Progenitor cell of endocrine pancreas (in vitro differentiated cells): ENCODE measurements at regions not wholly inside any gene's neighbourhood (a gene's known extent, or its start where the extent isn't known, plus 50 kb on each side); places are given as distances from the start of the nearest gene placed in this dataset.

ENCODE experiments used
- DNase-seq: peaks from one replicate; pipeline ENCODE4 v3.0.0; 2021; ENCODE audit warnings: low spot score; ENCODE audit not compliant: unreplicated experiment
- H3K27ac Mint-ChIP-seq: 2 replicates; pipeline ENCODE4 v1.8.0; 2021; ENCODE audit warnings: mild to moderate bottlenecking, moderate library complexity, mixed read lengths
- H3K27me3 Mint-ChIP-seq: 2 replicates; pipeline ENCODE4 v1.8.0; 2021; ENCODE audit warnings: mixed read lengths
- H3K36me3 Mint-ChIP-seq: 2 replicates; pipeline ENCODE4 v1.8.0; 2022; ENCODE audit warnings: mixed read lengths; ENCODE audit not compliant: insufficient read depth
- H3K4me1 Mint-ChIP-seq: 2 replicates; pipeline ENCODE4 v1.8.0; 2021; ENCODE audit warnings: low read depth, mixed read lengths
- H3K4me3 Mint-ChIP-seq: 2 replicates; pipeline ENCODE4 v1.8.0; 2021; ENCODE audit warnings: low read depth, mild to moderate bottlenecking, moderate library complexity, mixed read lengths
- H3K9me3 Mint-ChIP-seq: 2 replicates; pipeline ENCODE4 v1.8.0; 2021; ENCODE audit warnings: low read depth, mixed read lengths
- CTCF ChIP-seq: fragments of 200-600 bp; sonication (generic); IDR thresholded peaks from one replicate; pipeline ENCODE4 v1.5.0; 2021; ENCODE audit warnings: antibody characterized with exemption, mild to moderate bottlenecking; ENCODE audit not compliant: unreplicated experiment

DNA sequence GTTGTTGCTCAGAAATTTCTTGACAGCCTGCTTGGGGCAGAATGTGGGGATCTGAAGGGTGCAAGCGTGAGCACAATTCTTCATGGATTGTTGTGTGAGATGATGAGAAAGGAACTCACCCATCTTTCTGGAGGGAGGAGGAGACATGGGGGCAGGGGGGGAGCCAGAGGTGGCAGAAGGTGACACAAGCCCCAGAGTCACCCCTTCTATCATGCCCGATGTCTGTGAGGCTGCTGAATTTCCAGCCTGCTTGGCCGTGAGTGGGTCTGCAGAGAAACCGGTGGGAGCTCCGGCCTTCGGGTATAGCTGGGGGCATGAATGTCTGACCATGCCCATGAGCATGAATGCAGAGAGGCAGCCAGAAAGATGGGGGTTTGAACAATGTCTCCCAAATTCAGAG is 870.7 kb downstream of the TBC1D22A start:
- peaks cover 11% of the 10 kb centered on the region for H3K27me3 Mint-ChIP-seq
- no peaks in the 10 kb centered on the region for H3K4me1 Mint-ChIP-seq
- H3K9me3 Mint-ChIP-seq, result peaks cover 12% of the 10 kb centered on the region
- no peak for TF ChIP-seq CTCF
- no peak overlapping the region for H3K27ac Mint-ChIP-seq
- no peak for DNase-seq
- H3K4me3 Mint-ChIP-seq, result no peak overlapping the region
- H3K36me3 Mint-ChIP-seq, result no peaks in the 10 kb centered on the region

- DNase-seq, result no peak
- Mint-ChIP-seq H3K4me1 (no peaks in the 10 kb centered on the region), H3K36me3 (no peaks in the 10 kb centered on the region), H3K4me3 (no peak overlapping the region), H3K9me3 (peaks cover 9% of the 10 kb centered on the region), H3K27me3 (peaks cover 11% of the 10 kb centered on the region), H3K27ac (no peak overlapping the region)
- no peak for TF ChIP-seq CTCF
These were observed 870.3 kb downstream of the TBC1D22A start for GRCh38 chr22:47632701-47633100.

DNA sequence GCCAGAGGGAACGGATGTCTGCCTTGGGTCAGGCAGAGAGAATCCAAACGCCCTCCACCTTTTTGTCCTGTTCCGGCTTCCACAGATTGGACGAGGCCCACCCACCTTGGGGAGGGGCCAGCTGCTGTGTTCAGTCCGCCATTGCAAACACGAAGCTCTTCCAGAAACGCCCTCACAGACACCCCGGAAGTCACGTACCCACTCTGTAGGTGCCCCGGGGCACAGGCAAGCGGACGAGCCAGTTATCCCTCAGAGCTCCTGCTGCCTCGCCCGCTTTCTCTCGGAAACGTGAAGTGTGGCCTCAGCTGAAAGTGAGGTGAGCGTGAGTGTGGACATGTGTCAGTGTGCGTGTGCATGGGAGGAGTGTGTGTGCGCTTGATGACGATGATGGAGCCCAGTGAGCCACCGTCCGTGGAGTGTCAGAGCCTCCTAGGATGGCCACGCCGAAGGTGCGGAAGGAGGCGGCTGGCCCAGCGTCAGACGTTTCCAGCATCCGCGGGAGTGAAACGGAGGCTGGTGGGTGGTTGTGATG is 869.2 kb downstream of the TBC1D22A start:
- H3K27ac Mint-ChIP-seq, result no peak overlapping the region
- H3K4me3 Mint-ChIP-seq, result no peak overlapping the region
- no peak for DNase-seq

DNA sequence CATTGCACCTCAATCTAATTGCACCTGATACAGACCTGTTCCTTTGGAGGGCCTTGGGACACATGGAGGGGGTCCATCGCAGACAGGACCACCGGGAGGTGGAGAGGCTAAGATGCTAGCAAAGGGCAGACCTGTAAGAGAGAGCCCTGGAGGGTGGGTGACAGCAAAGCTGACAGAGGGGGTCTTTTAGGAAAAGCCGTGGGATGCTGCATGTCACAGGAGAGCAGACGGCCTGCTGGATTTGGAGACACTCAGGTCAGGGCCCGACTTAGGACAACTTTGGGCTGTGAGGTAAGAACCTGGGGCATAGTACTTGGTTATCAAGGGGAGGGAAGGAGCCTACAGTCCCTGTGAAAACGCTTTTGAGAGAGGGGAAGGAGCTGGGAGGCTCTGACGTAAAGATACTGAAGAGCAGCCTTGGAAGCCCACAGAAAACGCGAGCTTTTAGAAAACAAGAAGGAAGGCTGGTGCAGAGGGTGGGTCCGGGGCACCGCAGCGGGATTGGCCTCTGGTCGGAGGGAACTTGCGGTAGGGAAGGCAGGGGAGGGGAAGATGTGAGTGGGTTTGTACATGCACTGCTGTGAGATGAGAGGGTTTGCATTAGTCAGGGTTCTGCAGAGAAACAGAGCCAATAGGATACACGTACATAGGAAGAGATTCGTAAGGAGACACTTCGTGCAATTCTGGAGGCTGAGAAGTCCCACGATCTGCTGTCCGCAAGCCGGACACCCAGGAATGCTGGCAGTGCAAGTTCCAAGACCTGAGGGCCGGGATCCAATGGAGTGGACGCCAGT is 868.5 kb downstream of the TBC1D22A start:
- TF ChIP-seq CTCF, result no peak
- DNase-seq, result no peak
- Mint-ChIP-seq H3K27me3 (peaks cover 11% of the 10 kb centered on the region), H3K4me1 (no peaks in the 10 kb centered on the region), H3K36me3 (no peaks in the 10 kb centered on the region), H3K4me3 (no peak overlapping the region), H3K9me3 (no peaks in the 10 kb centered on the region), H3K27ac (no peak overlapping the region)

More for the DNA sequence above, 869.2 kb downstream of the TBC1D22A start:
- Mint-ChIP-seq H3K36me3 (no peaks in the 10 kb centered on the region), H3K27me3 (peaks cover 11% of the 10 kb centered on the region), H3K9me3 (peaks cover 5% of the 10 kb centered on the region), H3K4me1 (no peaks in the 10 kb centered on the region)
- TF ChIP-seq CTCF, result no peak

DNA sequence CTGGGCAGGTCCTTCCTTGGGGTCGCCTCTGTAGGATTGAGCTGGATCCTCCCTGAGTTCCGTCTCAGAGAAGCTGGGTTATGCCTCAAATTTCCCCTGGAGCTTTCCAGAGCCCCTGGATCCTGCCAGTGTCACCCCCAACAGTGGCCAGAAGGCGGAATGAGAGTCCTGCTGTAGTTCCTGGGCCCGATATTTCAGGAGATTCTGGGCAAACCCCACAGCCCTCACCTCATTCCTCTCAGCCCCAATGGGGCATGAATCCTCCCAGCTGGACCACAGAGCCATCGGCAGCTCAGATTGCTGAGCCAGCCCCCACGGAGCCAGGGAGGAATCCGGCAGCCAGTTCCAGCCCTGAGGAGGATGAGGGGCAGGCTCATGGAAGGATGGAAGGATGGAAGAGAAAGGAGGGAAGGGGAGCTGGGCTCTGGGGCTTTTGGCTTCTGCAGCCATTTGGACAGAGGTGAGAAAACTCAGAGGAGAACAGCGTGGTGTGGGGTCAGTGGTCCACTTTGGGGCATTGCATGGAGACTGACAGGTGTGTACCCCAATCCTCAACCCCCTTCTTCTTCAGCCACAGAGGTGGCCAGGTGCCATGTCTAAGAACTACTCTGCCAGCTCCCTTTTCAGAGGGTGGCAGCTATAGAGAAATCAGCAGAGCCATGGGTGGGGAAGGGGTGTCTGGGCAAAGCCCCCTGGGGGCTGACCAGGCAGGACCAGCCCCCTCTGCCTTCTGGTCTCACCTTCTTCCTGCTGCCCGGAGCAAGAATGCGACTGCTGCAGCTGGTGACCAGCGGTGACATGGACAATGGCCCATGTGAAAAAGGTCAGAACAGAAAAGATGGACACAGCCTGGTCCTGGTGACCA is 867.6 kb downstream of the TBC1D22A start:
- no peak for TF ChIP-seq CTCF
- no peaks in the 10 kb centered on the region for H3K36me3 Mint-ChIP-seq
- H3K9me3 Mint-ChIP-seq, result no peaks in the 10 kb centered on the region
- no peak overlapping the region for H3K4me3 Mint-ChIP-seq
- no peak for DNase-seq
- H3K27ac Mint-ChIP-seq, result no peak overlapping the region
- peaks cover 11% of the 10 kb centered on the region for H3K27me3 Mint-ChIP-seq
- no peaks in the 10 kb centered on the region for H3K4me1 Mint-ChIP-seq
